Ectodermal cell (in vitro differentiated cells): ENCODE measurements at regions not wholly inside any gene's neighbourhood (a gene's known extent, or its start where the extent isn't known, plus 50 kb on each side); places are given as distances from the start of the nearest gene placed in this dataset.

Experiments
- H3K27ac ChIP-seq: 2 replicates; pipeline ENCODE4 v1.7.0; 2013; ENCODE audit warnings: mild to moderate bottlenecking, low read depth, low read length; ENCODE audit not compliant: insufficient read depth, poor library complexity, severe bottlenecking
- H3K27me3 ChIP-seq: 2 replicates; pipeline ENCODE4 v1.7.0; 2013; ENCODE audit warnings: mild to moderate bottlenecking, low read length; ENCODE audit not compliant: insufficient read depth, control insufficient read depth, poor library complexity, severe bottlenecking
- H3K36me3 ChIP-seq: one replicate; pipeline ENCODE4 v1.7.0; 2013; ENCODE audit warnings: low read length; ENCODE audit not compliant: control insufficient read depth, insufficient read depth
- H3K4me1 ChIP-seq: one replicate; pipeline ENCODE4 v1.7.0; 2013; ENCODE audit warnings: low read length; ENCODE audit not compliant: control insufficient read depth, insufficient read depth
- H3K4me3 ChIP-seq: 2 replicates; pipeline ENCODE4 v1.7.0; 2013; ENCODE audit warnings: low read depth, low read length, control low read depth; ENCODE audit not compliant: insufficient read depth
- H3K9me3 ChIP-seq: 2 replicates; pipeline ENCODE4 v1.7.0; 2013; ENCODE audit warnings: mild to moderate bottlenecking, low read length, moderate library complexity; ENCODE audit not compliant: control insufficient read depth
- WGBS, 2 experiments: methylation state at CpG; one replicate each; pipeline ENCODE4 v1.1.7; 2013; ENCODE audit warnings: missing lambda C conversion rate in 2 of 2; 5-methylcytosine and 5-hydroxymethylcytosine counted together

GRCh38 chr6:76814496-76815458 lies 648.5 kb downstream of the HTR1B start:
- 92% methylated on average over 6 to 7 of the region's 7 CpGs for WGBS, 2 experiments
- H3K4me3 ChIP-seq = no peak overlapping the region
- no peaks in the 10 kb centered on the region for H3K4me1 ChIP-seq
- H3K9me3 ChIP-seq = no peaks in the 10 kb centered on the region
- H3K27ac ChIP-seq = no peak overlapping the region
- H3K36me3 ChIP-seq = no peaks in the 10 kb centered on the region
- H3K27me3 ChIP-seq = no peaks in the 10 kb centered on the region

DNA sequence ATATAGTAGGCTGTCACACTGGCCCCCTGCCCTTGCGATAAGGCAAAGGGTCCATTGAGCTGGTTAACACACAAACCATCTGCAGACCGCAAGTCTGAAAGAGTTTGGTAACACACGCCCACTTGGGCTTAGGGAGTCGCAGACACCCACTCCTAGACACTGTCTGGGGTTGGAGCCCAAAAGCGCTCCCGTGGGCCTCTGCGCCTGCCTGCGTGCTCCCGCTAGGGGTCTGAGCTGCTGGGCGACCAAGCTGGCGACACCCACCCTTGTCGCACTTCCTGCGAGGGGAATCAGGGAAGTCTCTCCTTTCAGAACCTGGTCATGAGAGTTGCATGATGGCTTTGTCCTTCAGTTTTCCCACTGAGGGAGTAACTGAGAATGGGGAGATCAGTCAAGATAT lies 653.0 kb downstream of the HTR1B start:
- Histone ChIP-seq H3K36me3 (no peaks in the 10 kb centered on the region), H3K27me3 (no peaks in the 10 kb centered on the region), H3K4me1 (no peaks in the 10 kb centered on the region), H3K27ac (no peak overlapping the region), H3K4me3 (no peak overlapping the region), H3K9me3 (no peaks in the 10 kb centered on the region)
- 95 to 96% methylated on average over 13 of the region's 13 CpGs for WGBS, 2 experiments

DNA sequence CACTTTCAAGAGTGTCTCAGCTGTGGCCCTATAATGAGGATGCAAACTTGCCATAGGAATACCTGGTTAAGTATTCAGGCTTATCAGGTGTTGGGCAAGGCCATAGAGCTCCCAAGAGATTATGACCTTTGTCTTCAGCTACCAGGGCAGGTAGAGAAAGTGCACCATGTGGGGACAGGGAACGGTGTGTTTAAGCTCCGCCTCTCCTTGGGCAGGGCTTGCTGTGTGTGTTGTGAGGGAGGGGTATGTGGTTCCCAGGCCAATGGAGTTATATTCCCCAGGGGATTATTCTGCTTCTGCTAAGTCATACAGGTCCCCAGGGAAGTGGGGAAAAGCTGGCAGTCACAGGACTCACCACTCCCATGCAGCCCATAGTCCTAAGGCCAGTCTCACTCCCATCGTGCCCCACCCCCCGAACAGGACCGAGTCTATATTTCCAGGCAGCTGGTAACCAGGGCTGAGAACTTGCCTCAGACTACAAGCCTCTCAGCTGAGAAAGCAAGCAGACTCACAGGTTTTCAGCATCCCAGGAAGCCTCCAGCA lies 660.2 kb downstream of the HTR1B start:
- Histone ChIP-seq H3K4me3 (no peak overlapping the region), H3K27me3 (no peaks in the 10 kb centered on the region), H3K27ac (no peak overlapping the region), H3K4me1 (no peaks in the 10 kb centered on the region), H3K9me3 (no peaks in the 10 kb centered on the region), H3K36me3 (no peaks in the 10 kb centered on the region)
- 91 to 93% methylated on average over 5 of the region's 5 CpGs for WGBS, 2 experiments

GRCh38 chr6:76792394-76792793 lies 670.9 kb downstream of the HTR1B start:
- Histone ChIP-seq H3K9me3 (no peaks in the 10 kb centered on the region), H3K27ac (no peak overlapping the region), H3K27me3 (no peaks in the 10 kb centered on the region), H3K36me3 (no peaks in the 10 kb centered on the region), H3K4me1 (no peaks in the 10 kb centered on the region), H3K4me3 (no peak overlapping the region)
- WGBS, 2 experiments = 100% methylated on average over 1 of the region's 1 CpG

GRCh38 chr6:76790881-76791280 lies 672.4 kb downstream of the HTR1B start:
- Histone ChIP-seq H3K4me1 (no peaks in the 10 kb centered on the region), H3K27me3 (no peaks in the 10 kb centered on the region), H3K27ac (no peak overlapping the region), H3K4me3 (no peak overlapping the region), H3K36me3 (no peaks in the 10 kb centered on the region), H3K9me3 (no peaks in the 10 kb centered on the region)

DNA sequence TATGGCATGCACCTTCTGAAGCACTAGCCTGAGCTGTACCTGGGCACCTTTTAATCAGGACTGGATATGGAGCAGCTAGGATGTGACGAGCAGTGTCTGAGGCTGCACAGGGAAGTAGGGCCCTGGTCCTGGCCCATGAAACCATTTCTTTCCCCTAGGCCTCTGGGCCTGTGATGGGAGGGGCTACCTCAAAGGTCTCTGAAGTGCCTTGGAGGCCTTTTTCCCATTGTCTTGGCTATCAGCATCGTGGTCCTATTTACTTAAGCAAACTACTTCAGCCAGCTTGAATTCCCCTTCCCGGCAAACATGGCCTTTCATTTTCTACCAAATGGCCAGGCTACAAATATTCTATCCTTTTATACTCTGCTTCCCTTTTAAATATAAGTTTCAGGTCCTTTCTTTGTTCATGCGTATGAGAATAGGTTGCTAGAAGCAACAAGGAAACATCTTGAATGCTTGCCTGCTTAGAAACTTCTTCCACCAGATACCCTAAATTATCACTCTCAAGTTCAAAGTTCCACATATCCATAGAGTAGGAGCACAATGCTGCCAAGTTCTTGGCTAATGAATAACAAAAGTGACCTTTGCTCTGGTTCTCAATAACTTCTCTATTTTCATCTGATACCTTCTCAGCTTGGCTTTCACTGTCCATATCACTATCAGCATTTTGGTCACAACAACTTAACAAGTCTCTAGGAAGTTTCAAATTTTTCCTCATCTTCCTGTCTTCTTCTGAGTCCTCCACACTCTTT lies 673.1 kb downstream of the HTR1B start:
- 91 to 96% methylated on average over 4 of the region's 4 CpGs for WGBS, 2 experiments
- Histone ChIP-seq H3K36me3 (no peaks in the 10 kb centered on the region), H3K27me3 (no peaks in the 10 kb centered on the region), H3K4me3 (no peak overlapping the region), H3K9me3 (no peaks in the 10 kb centered on the region), H3K4me1 (no peaks in the 10 kb centered on the region), H3K27ac (no peak overlapping the region)

GRCh38 chr6:76789580-76789979 lies 673.7 kb downstream of the HTR1B start:
- H3K4me1 ChIP-seq = no peaks in the 10 kb centered on the region
- no peaks in the 10 kb centered on the region for H3K9me3 ChIP-seq
- no peak overlapping the region for H3K27ac ChIP-seq
- 91 to 94% methylated on average over 3 of the region's 3 CpGs for WGBS, 2 experiments
- no peaks in the 10 kb centered on the region for H3K36me3 ChIP-seq
- no peaks in the 10 kb centered on the region for H3K27me3 ChIP-seq
- H3K4me3 ChIP-seq = no peak overlapping the region

DNA sequence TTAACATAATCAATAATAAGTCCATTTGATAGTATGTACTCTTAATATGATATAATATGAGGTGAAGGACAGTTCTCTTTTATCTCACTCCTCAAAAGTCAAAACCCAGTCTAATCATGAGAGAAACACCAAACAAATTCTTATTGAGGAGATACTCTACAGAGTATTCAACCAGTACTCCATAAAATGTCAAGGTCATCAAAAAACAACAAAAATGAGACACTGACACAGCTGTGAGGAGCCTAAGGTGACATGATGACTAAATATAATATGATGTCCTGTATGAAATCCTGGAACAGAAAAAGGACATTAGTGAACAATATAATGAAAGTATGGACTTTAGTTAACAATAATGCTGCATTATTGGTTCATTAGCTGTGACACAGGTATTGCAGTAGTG lies 675.1 kb downstream of the HTR1B start:
- H3K27ac ChIP-seq = no peak overlapping the region
- H3K36me3 ChIP-seq = no peaks in the 10 kb centered on the region
- H3K4me3 ChIP-seq = no peak overlapping the region

GRCh38 chr6:76779068-76779467 lies 684.2 kb downstream of the HTR1B start:
- no peak overlapping the region for H3K27ac ChIP-seq
- no peaks in the 10 kb centered on the region for H3K9me3 ChIP-seq
- H3K27me3 ChIP-seq = no peaks in the 10 kb centered on the region
- H3K4me1 ChIP-seq = no peaks in the 10 kb centered on the region
- H3K4me3 ChIP-seq = no peak overlapping the region
- no peaks in the 10 kb centered on the region for H3K36me3 ChIP-seq

More for the DNA sequence above, 675.1 kb downstream of the HTR1B start:
- Histone ChIP-seq H3K9me3 (no peaks in the 10 kb centered on the region), H3K27me3 (no peaks in the 10 kb centered on the region), H3K4me1 (no peaks in the 10 kb centered on the region)

DNA sequence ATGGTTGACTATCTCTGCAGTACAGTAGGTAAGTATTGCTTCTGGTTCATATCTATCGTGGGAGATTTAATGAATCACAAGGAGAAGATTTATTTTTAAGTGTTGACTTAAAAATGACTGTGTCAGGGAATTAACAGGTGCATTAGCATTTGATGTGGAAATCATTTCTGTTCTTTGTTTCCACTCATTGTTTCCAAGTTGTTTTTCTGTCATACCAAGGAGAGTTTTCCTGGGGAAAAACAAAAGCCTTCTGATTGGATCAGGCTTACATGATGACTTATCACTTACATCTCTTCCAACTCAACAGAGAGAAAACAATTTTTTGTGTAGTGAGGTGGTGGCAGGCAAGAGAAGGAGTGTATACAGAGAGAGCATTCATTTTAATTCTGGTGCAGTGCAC lies 686.4 kb downstream of the HTR1B start:
- no peak overlapping the region for H3K27ac ChIP-seq
- 96 to 97% methylated on average over 1 of the region's 1 CpG for WGBS, 2 experiments
- no peaks in the 10 kb centered on the region for H3K9me3 ChIP-seq
- H3K4me1 ChIP-seq = no peaks in the 10 kb centered on the region
- no peaks in the 10 kb centered on the region for H3K36me3 ChIP-seq
- no peaks in the 10 kb centered on the region for H3K27me3 ChIP-seq
- H3K4me3 ChIP-seq = no peak overlapping the region
